ENCODE measurements at regions not wholly inside any gene's neighbourhood (a gene's known extent, or its start where the extent isn't known, plus 50 kb on each side); places are given as distances from the start of the nearest gene placed in this dataset.
"Not testable (repeated sequence)": the region's sequence is repeated elsewhere in the genome, so short reads cannot be mapped to it uniquely, and the experiment has no call there.

DNA sequence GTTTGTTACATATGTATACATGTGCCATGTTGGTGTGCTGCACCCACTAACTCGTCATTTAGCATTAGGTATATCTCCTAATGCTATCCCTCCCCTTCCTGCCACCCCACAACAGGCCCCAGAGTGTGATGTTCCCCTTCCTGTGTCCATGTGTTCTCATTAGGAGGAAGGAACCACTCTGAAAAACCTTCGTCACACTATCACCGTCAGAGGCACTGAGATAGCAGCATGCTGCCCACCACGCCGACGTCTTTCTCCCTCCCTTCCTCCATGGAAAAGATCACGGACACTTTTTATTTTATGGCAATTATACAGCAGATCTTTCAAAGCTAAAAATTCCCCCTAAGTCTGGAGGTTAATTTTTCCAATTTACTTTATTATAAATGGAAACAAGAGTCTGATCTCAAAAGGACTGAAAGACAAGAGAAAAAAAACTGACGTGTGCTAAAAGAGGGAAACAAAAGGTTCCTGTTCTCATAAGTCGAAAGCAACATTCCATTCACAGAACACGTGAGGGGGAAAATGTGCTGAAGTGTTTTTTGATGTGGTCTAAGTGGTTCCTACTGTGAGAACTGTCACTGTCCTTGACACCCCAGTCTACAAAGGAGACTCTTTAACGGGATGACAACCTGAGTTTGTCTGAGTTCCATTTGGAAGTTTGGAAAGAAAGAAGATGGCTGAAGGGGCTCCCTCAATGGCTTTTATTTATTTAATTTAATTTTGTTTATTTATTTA lies 339.7 kb upstream of the IRX2 start:
- in situ Hi-C loops (cut with MboI) (no loop called here), intact Hi-C loops (cut with micrococcal nuclease; ENCODE audit: unreplicated experiment) (no loop called here)
- no peak overlapping the region for H3K9ac ChIP-seq (ENCODE audit: control insufficient read depth, insufficient read depth, low read length)
- no peaks in the 10 kb centered on the region for H4K20me1 ChIP-seq (ENCODE audit: control insufficient read depth, insufficient read depth)
- H3K79me2 ChIP-seq (ENCODE audit: control insufficient read depth, insufficient read depth, low read length), result no peaks in the 10 kb centered on the region
- CTCF ChIA-PET, result no interaction called here
- WGBS (ENCODE audit: insufficient coverage, insufficient replicate concordance, low lambda C conversion rate, missing lambda C conversion rate), result 16% methylated on average over 11 of the region's 11 CpGs
- TF ChIP-seq, protein P1, sequence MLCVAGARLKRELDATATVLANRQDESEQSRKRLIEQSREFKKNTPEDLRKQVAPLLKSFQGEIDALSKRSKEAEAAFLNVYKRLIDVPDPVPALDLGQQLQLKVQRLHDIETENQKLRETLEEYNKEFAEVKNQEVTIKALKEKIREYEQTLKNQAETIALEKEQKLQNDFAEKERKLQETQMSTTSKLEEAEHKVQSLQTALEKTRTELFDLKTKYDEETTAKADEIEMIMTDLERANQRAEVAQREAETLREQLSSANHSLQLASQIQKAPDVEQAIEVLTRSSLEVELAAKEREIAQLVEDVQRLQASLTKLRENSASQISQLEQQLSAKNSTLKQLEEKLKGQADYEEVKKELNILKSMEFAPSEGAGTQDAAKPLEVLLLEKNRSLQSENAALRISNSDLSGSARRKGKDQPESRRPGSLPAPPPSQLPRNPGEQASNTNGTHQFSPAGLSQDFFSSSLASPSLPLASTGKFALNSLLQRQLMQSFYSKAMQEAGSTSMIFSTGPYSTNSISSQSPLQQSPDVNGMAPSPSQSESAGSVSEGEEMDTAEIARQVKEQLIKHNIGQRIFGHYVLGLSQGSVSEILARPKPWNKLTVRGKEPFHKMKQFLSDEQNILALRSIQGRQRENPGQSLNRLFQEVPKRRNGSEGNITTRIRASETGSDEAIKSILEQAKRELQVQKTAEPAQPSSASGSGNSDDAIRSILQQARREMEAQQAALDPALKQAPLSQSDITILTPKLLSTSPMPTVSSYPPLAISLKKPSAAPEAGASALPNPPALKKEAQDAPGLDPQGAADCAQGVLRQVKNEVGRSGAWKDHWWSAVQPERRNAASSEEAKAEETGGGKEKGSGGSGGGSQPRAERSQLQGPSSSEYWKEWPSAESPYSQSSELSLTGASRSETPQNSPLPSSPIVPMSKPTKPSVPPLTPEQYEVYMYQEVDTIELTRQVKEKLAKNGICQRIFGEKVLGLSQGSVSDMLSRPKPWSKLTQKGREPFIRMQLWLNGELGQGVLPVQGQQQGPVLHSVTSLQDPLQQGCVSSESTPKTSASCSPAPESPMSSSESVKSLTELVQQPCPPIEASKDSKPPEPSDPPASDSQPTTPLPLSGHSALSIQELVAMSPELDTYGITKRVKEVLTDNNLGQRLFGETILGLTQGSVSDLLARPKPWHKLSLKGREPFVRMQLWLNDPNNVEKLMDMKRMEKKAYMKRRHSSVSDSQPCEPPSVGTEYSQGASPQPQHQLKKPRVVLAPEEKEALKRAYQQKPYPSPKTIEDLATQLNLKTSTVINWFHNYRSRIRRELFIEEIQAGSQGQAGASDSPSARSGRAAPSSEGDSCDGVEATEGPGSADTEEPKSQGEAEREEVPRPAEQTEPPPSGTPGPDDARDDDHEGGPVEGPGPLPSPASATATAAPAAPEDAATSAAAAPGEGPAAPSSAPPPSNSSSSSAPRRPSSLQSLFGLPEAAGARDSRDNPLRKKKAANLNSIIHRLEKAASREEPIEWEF (IDR thresholded peaks at IDR 0.05; ENCODE audit: insufficient replicate concordance, low read depth, low read length), result no peak
- no peak overlapping the region for H2AFZ ChIP-seq (ENCODE audit: control insufficient read depth, low read depth, low read length)
- H3K4me3 ChIP-seq, result no peak overlapping the region
- no peak for DNase-seq (ENCODE audit: low read depth, low spot score)
- no peaks in the 10 kb centered on the region for H3K27me3 ChIP-seq (replicated peaks in 1 of 2; ENCODE audit: control insufficient read depth in 2 of 2, insufficient read depth in 2 of 2, low read length in 1 of 2)
- no peak overlapping the region for H3K27ac ChIP-seq (ENCODE audit: control insufficient read depth, insufficient read depth)
- no peaks in the 10 kb centered on the region for H3K36me3 ChIP-seq (ENCODE audit: control insufficient read depth in 2 of 2, insufficient read depth in 2 of 2, low read length in 1 of 2)
- SMC1A ChIA-PET (ENCODE audit: uncharacterized antibody, unreplicated experiment), result no interaction called here
- no peak overlapping the region for H3K4me2 ChIP-seq (ENCODE audit: control insufficient read depth, insufficient read depth)
- RAD21 ChIA-PET (ENCODE audit: unreplicated experiment), result no interaction called here
- no peaks in the 10 kb centered on the region; the same call in 2 of the 3 replicates for H3K9me3 ChIP-seq (replicated peaks; ENCODE audit: control insufficient read depth, insufficient read depth, low read length)
- no TSS peak for BruUV-seq (replicated peaks)
- ATAC-seq, result no peak
- no peaks in the 10 kb centered on the region for H3K4me1 ChIP-seq (ENCODE audit: control insufficient read depth, insufficient read depth, low read length)
- no peak for FAIRE-seq
- POLR2A ChIA-PET, result no interaction called here

DNA sequence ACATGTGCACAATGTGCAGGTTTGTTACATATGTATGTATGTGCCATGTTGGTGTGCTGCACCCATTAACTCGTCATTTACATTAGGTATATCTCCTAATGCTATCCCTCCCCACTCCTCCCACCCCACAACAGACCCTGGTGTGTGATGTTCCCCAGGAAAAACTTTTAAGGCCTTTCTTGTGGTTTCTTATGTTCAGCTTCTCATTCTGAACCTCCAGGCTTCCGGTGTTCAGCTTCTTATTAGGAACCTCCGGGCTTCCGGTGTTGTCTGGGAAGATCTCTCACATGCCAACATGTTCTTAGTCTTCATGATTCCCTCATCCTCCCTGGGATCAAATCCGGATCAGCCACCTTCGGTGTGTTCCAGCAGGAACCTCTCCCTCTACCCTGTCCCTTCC lies 338.8 kb upstream of the IRX2 start:
- POLR2A ChIA-PET; intact Hi-C loops (cut with micrococcal nuclease; ENCODE audit: unreplicated experiment); H3K9ac ChIP-seq (ENCODE audit: control insufficient read depth, insufficient read depth, low read length); ATAC-seq; SMC1A ChIA-PET (ENCODE audit: uncharacterized antibody, unreplicated experiment); H3K27me3 ChIP-seq (replicated peaks in 1 of 2; ENCODE audit: control insufficient read depth in 2 of 2, insufficient read depth in 2 of 2, low read length in 1 of 2); CTCF ChIA-PET; H3K27ac ChIP-seq (ENCODE audit: control insufficient read depth, insufficient read depth); H3K4me3 ChIP-seq; RAD21 ChIA-PET (ENCODE audit: unreplicated experiment); H3K79me2 ChIP-seq (ENCODE audit: control insufficient read depth, insufficient read depth, low read length); FAIRE-seq; H2AFZ ChIP-seq (ENCODE audit: control insufficient read depth, low read depth, low read length); H4K20me1 ChIP-seq (ENCODE audit: control insufficient read depth, insufficient read depth); H3K9me3 ChIP-seq (replicated peaks; ENCODE audit: control insufficient read depth, insufficient read depth, low read length); BruUV-seq (replicated peaks); in situ Hi-C loops (cut with MboI); DNase-seq (ENCODE audit: low read depth, low spot score); H3K4me1 ChIP-seq (ENCODE audit: control insufficient read depth, insufficient read depth, low read length); H3K36me3 ChIP-seq (ENCODE audit: control insufficient read depth in 2 of 2, insufficient read depth in 2 of 2, low read length in 1 of 2); H3K4me2 ChIP-seq (ENCODE audit: control insufficient read depth, insufficient read depth): not testable (repeated sequence)
- WGBS (ENCODE audit: insufficient coverage, insufficient replicate concordance, low lambda C conversion rate, missing lambda C conversion rate), result 49% methylated on average over 5 of the region's 6 CpGs
